H1 (cell line): ENCODE measurements at regions not wholly inside any gene's neighbourhood (a gene's known extent, or its start where the extent isn't known, plus 50 kb on each side); places are given as distances from the start of the nearest gene placed in this dataset.
"Not testable (repeated sequence)": the region's sequence is repeated elsewhere in the genome, so short reads cannot be mapped to it uniquely, and the experiment has no call there.

Experiments used
- CHD1 ChIP-seq: IDR thresholded peaks from 2 replicates; pipeline ENCODE4 v1.6.1; 2012; ENCODE audit warnings: low read depth, low read length, improper control_type of control experiment
- CHD2 ChIP-seq: IDR thresholded peaks from 2 replicates; pipeline ENCODE4 v1.6.1; 2012; ENCODE audit warnings: low read length, improper control_type of control experiment
- CTCF ChIP-seq, 3 experiments: IDR thresholded peaks; 1 replicate in 2 of 3; 2 replicates in 1 of 3; pipeline versions ENCODE4 v1.5.1 to v1.6.1; 2011; ENCODE audit warnings: low read length in 3 of 3, mild to moderate bottlenecking in 3 of 3, inconsistent platforms in 2 of 3, low read depth in 1 of 3, moderate library complexity in 1 of 3; ENCODE audit not compliant: insufficient read depth in 1 of 3; ENCODE audit errors: control extremely low read depth in 1 of 3
- E2F6 ChIP-seq: IDR thresholded peaks from 2 replicates; pipeline ENCODE4 v1.6.1; 2012; ENCODE audit warnings: inconsistent platforms
- EP300 ChIP-seq, 2 experiments: IDR thresholded peaks; 1 replicate in 1 of 2; 2 replicates in 1 of 2; pipeline ENCODE4 v1.6.1; 2011 to 2012; ENCODE audit warnings: low read depth in 2 of 2, low read length in 2 of 2, mild to moderate bottlenecking in 2 of 2, borderline replicate concordance in 1 of 2, inconsistent platforms in 1 of 2, moderate library complexity in 1 of 2
- EZH2 ChIP-seq: fragments of 200-600 bp; sonication (generic); IDR thresholded peaks from 2 replicates; pipeline ENCODE4 v1.7.1; 2012; ENCODE audit warnings: low read depth, mild to moderate bottlenecking, moderate library complexity, low read length, inconsistent platforms; ENCODE audit not compliant: severe bottlenecking
- MAFK ChIP-seq: IDR thresholded peaks from 2 replicates; pipeline ENCODE4 v1.6.1; 2012; ENCODE audit warnings: low read depth, mild to moderate bottlenecking, improper control_type of control experiment, low read length
- MAX ChIP-seq: IDR thresholded peaks from 2 replicates; pipeline ENCODE4 v1.6.1; 2012; ENCODE audit warnings: inconsistent platforms
- NRF1 ChIP-seq: IDR thresholded peaks from 2 replicates; pipeline ENCODE4 v1.6.1; 2011; ENCODE audit warnings: mild to moderate bottlenecking, low read depth, low read length, improper control_type of control experiment
- POLR2A ChIP-seq, 2 experiments: IDR thresholded peaks; 1 replicate in 1 of 2; 2 replicates in 1 of 2; pipeline ENCODE4 v1.6.1; 2011; ENCODE audit warnings: low read depth in 2 of 2, low read length in 2 of 2, mild to moderate bottlenecking in 2 of 2; ENCODE audit errors: control extremely low read depth in 1 of 2
- RFX5 ChIP-seq: IDR thresholded peaks from 2 replicates; pipeline ENCODE4 v1.6.1; 2011; ENCODE audit warnings: low read depth, low read length, improper control_type of control experiment, borderline replicate concordance
- TCF12 ChIP-seq: IDR thresholded peaks from 2 replicates; pipeline ENCODE4 v1.6.1; 2011; ENCODE audit warnings: low read depth, mild to moderate bottlenecking, low read length

- not testable (repeated sequence) for TF ChIP-seq CHD1; POLR2A (IDR thresholded peaks at IDR 0.05; ENCODE audit: control extremely low read depth in 1 of 2, low read depth in 2 of 2, low read length in 2 of 2); RFX5; EP300 (IDR thresholded peaks at IDR 0.05; ENCODE audit: borderline replicate concordance in 1 of 2, low read depth in 2 of 2, low read length in 2 of 2); CTCF (IDR thresholded peaks at IDR 0.05; ENCODE audit: control extremely low read depth in 1 of 3, insufficient read depth in 1 of 3, low read depth in 1 of 3, low read length in 3 of 3); MAX; CHD2; NRF1; TCF12; MAFK; EZH2; E2F6
These were observed 81.9 kb upstream of the NALF2 start for GRCh38 chrX:69422208-69422607.
